Uterus (tissue), 3 donors: ENCODE measurements at regions not wholly inside any gene's neighbourhood (a gene's known extent, or its start where the extent isn't known, plus 50 kb on each side); places are given as distances from the start of the nearest gene placed in this dataset.

Experiments used
- DNase-seq, 2 donors: peaks; one replicate each; pipeline ENCODE4 v3.0.0-alpha.2; 2019 to 2020
- H3K27ac ChIP-seq, 2 donors: fragments of 200-600 bp; sonication (generic); 1 replicate in 1 of 2; 2 replicates in 1 of 2; pipeline ENCODE4 v1.5.1; 2016 to 2018
- H3K27me3 ChIP-seq, 2 donors: fragments of 200-600 bp; sonication (generic); one replicate each; pipeline ENCODE4 v1.5.1; 2018 to 2019; ENCODE audit warnings: control low read depth in 1 of 2
- H3K36me3 ChIP-seq, 2 donors: fragments of 200-600 bp; sonication (generic); one replicate each; pipeline ENCODE4 v1.5.1; 2019; ENCODE audit warnings: control low read depth in 1 of 2
- H3K4me1 ChIP-seq, 2 donors: fragments of 200-600 bp; sonication (generic); one replicate each; pipeline ENCODE4 v1.5.1; 2018 to 2019; ENCODE audit warnings: control low read depth in 1 of 2
- H3K4me3 ChIP-seq, 2 donors: fragments of 200-600 bp; sonication (generic); 1 replicate in 1 of 2; 2 replicates in 1 of 2; pipeline ENCODE4 v1.5.1; 2018 to 2019; ENCODE audit warnings: mild to moderate bottlenecking in 1 of 2
- H3K9me3 ChIP-seq, 2 donors: fragments of 200-600 bp; sonication (generic); one replicate each; pipeline ENCODE4 v1.5.1; 2019; ENCODE audit warnings: control low read depth in 1 of 2
- POLR2A ChIP-seq, 2 donors: fragments of 450-650 bp; IDR thresholded peaks; one replicate each; pipeline ENCODE4 v1.6.1; 2016; ENCODE audit warnings: antibody characterized with exemption in 2 of 2, mild to moderate bottlenecking in 1 of 2, moderate library complexity in 1 of 2
- intact Hi-C: fragments of 100-400 bp; cut with DNase I; formaldehyde crosslinking; loops from one replicate; pipeline ENCODE4 v1.15.1; 2023; ENCODE audit warnings: low total_unique reads
- TF ChIP-seq, protein P1 (sequence below), 4 experiments: fragments of 200-600 bp in 2 of 4; fragments of 450-650 bp in 2 of 4; sonication (generic) in 2 of 4; IDR thresholded peaks; one replicate each; pipeline ENCODE4 v1.5.1; 2016 to 2019; ENCODE audit warnings: antibody characterized with exemption in 4 of 4, mild to moderate bottlenecking in 2 of 4, moderate library complexity in 1 of 4
- donor health status: DM: yes; HTN: yes; CAD: no.

DNA sequence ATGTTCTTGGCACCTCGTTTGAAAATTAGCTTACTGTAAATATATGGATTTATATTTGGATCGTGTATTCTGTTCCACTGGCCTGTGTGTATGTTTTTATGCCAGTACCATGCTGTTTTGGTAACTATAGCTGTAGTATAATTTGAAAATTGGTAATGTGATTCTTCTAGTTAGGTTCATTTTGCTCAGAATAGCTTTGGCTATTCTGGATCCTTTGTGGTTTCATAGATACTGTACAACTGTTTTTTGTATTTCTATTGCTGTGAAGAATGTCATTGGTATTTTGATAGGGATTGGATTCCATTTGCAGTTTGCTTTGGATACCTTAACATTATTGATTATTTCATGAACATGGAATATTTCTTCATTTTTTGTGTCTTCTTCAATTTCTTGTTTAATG lies 490.2 kb downstream of the BRINP3 start:
- Histone ChIP-seq H3K9me3 (no peaks in the 10 kb centered on the region), H3K4me3 (no peak overlapping the region), H3K27me3 (no peaks in the 10 kb centered on the region), H3K27ac (no peak overlapping the region), H3K36me3 (no peaks in the 10 kb centered on the region), H3K4me1 (no peaks in the 10 kb centered on the region)
- no peak for DNase-seq
- intact Hi-C loops, result no loop called here
- TF ChIP-seq, protein P1, sequence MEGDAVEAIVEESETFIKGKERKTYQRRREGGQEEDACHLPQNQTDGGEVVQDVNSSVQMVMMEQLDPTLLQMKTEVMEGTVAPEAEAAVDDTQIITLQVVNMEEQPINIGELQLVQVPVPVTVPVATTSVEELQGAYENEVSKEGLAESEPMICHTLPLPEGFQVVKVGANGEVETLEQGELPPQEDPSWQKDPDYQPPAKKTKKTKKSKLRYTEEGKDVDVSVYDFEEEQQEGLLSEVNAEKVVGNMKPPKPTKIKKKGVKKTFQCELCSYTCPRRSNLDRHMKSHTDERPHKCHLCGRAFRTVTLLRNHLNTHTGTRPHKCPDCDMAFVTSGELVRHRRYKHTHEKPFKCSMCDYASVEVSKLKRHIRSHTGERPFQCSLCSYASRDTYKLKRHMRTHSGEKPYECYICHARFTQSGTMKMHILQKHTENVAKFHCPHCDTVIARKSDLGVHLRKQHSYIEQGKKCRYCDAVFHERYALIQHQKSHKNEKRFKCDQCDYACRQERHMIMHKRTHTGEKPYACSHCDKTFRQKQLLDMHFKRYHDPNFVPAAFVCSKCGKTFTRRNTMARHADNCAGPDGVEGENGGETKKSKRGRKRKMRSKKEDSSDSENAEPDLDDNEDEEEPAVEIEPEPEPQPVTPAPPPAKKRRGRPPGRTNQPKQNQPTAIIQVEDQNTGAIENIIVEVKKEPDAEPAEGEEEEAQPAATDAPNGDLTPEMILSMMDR (IDR thresholded peaks at IDR 0.05), result no peak
- TF ChIP-seq POLR2A (IDR thresholded peaks at IDR 0.05), result no peak

DNA sequence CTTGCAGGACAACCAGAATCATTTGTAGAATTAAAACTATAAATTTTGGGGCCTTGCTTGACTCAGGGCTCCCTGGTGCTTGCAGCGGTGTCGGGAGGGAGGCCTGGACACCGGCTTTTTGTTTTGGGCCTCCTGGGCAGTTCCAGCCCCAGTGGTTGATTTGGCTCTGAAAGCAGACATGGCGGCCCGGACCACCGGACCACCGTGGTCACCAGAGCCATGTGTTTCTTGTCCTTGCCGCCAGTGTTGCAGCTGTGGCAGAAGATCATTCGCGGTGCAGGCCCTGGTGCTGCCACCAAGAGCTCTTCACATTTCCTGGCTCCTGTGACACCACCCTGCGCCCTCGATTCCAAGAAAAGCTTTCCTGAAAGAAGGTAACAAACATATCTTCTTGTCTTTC lies 484.8 kb downstream of the BRINP3 start:
- H3K27me3 ChIP-seq, result no peaks in the 10 kb centered on the region
- H3K4me1 ChIP-seq, result no peaks in the 10 kb centered on the region
- H3K27ac ChIP-seq, result no peak overlapping the region
- no peak for DNase-seq
- intact Hi-C loops, result no loop called here
- H3K4me3 ChIP-seq, result no peak overlapping the region
- H3K36me3 ChIP-seq, result no peaks in the 10 kb centered on the region
- TF ChIP-seq, protein P1 (IDR thresholded peaks at IDR 0.05), result no peak
- no peak for TF ChIP-seq POLR2A (IDR thresholded peaks at IDR 0.05)
- no peaks in the 10 kb centered on the region for H3K9me3 ChIP-seq

DNA sequence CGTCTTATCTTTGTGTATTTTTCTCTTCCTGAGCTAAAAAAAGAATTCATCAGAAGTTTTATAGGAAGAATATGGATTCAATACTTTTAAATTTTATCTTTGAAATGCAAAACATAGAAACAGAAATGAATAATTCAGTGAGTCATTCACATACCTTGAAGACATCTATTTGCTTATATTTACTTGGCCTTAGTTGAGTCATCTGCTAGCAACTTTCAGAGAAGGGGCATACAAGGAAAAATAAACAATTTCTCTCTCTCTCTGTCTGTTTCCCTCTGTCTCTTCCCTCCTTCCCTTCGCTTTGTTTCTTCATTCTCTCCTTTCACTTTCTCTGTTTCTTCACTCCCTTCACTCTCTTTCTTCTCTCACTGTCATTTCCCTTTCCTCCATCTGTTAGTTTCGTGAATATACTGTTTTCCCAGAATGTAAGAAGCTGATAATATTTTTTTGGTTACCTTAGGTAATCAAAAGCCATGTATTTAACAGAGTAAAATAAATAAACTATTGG lies 477.2 kb downstream of the BRINP3 start:
- Histone ChIP-seq H3K27me3 (no peaks in the 10 kb centered on the region), H3K27ac (no peak overlapping the region), H3K4me3 (no peak overlapping the region), H3K9me3 (no peaks in the 10 kb centered on the region), H3K4me1 (no peaks in the 10 kb centered on the region), H3K36me3 (no peaks in the 10 kb centered on the region)
- TF ChIP-seq, protein P1 (IDR thresholded peaks at IDR 0.05), result no peak
- no peak for TF ChIP-seq POLR2A (IDR thresholded peaks at IDR 0.05)
- intact Hi-C loops, result no loop called here
- no peak for DNase-seq

DNA sequence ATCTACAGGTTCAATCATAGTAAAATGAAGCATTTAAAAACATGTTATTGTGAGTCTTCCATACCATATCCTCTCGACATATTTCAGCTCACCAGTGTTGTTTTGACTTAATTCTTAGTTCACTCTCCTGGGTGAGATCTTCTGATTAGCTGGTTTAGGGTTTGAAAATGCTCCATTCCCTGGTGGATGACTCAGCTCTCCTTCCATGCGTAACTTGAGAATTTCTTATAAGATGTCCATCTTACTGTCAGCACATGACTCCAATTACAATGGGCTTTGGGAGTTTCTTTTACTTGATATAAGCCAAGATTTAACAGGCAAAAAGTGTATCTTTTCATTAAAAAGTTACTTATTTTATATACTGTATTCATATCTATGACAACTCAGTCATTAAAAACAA lies 476.5 kb downstream of the BRINP3 start:
- intact Hi-C loops, result no loop called here
- Histone ChIP-seq H3K9me3 (no peaks in the 10 kb centered on the region), H3K36me3 (no peaks in the 10 kb centered on the region), H3K4me1 (no peaks in the 10 kb centered on the region), H3K27ac (no peak overlapping the region), H3K4me3 (no peak overlapping the region), H3K27me3 (no peaks in the 10 kb centered on the region)
- TF ChIP-seq POLR2A (IDR thresholded peaks at IDR 0.05), result no peak
- TF ChIP-seq, protein P1 (IDR thresholded peaks at IDR 0.05), result no peak
- no peak for DNase-seq

DNA sequence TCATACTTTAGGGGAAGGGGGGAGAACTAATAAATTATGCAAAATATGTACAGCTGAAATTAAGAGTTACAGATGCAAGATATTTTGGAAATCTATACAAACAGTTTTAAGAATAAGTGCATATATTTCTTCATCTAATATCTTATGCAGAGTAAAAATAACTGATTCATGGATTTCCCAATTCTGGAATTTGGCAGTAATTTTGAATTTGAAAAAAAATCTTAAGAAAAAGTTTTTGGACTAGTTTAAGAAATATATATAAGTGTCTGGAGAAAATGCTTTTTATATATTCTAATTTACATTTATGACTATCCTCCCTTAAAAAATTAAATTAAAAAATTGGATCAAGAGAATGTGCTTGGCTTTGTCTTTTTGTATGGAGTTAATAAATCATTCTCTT lies 474.3 kb downstream of the BRINP3 start:
- H3K4me3 ChIP-seq, result no peak overlapping the region
- no peak for DNase-seq
- intact Hi-C loops, result no loop called here
- H3K27me3 ChIP-seq, result no peaks in the 10 kb centered on the region
- no peaks in the 10 kb centered on the region for H3K36me3 ChIP-seq
- no peaks in the 10 kb centered on the region for H3K4me1 ChIP-seq
- H3K27ac ChIP-seq, result no peak overlapping the region
- no peak for TF ChIP-seq POLR2A (IDR thresholded peaks at IDR 0.05)
- TF ChIP-seq, protein P1 (IDR thresholded peaks at IDR 0.05), result no peak
- no peaks in the 10 kb centered on the region for H3K9me3 ChIP-seq
